B cell (primary cell): ENCODE measurements at regions not wholly inside any gene's neighbourhood (a gene's known extent, or its start where the extent isn't known, plus 50 kb on each side); places are given as distances from the start of the nearest gene placed in this dataset.

ENCODE experiments used
- ATAC-seq: fragments of 200-7000 bp; cut with Tn5 transposase; one replicate; pipeline ENCODE4 v1.10.0; 2021; ENCODE audit warnings: low read depth, mild to moderate bottlenecking, moderate number of reproducible peaks, moderate library complexity
- CTCF ChIA-PET: fragments of 350-600 bp; sonication (Branson Sonifier 250); formaldehyde crosslinking; loops from one replicate; lab custom pipeline; 2021; ENCODE audit warnings: antibody characterized with exemption, inconsistent platforms; lab: Charles Lee
- POLR2A ChIA-PET: fragments of 350-600 bp; sonication (Branson Sonifier 250); formaldehyde crosslinking; loops from one replicate; lab custom pipeline; 2021; ENCODE audit warnings: antibody characterized with exemption; lab: Charles Lee
- DNase-seq: peaks from one replicate; pipeline ENCODE4 v3.0.0; 2013
- H2AFZ ChIP-seq: 2 replicates; pipeline ENCODE4 v1.6.1; 2012; ENCODE audit warnings: mild to moderate bottlenecking, low read depth, low read length; ENCODE audit not compliant: insufficient read depth, poor library complexity, severe bottlenecking
- H3K27ac ChIP-seq, 2 donors: 1 replicate in 1 of 2; 2 replicates in 1 of 2; pipeline ENCODE4 v1.5.1; 2012 to 2013; ENCODE audit warnings: low read length in 2 of 2, mild to moderate bottlenecking in 2 of 2, moderate library complexity in 1 of 2
- H3K27me3 ChIP-seq, 4 experiments: fragments of 200-600 bp in 1 of 4; sonication (generic) in 1 of 4; replicated peaks in 1 of 4; 1 replicate in 2 of 4; 2 replicates in 2 of 4; pipeline versions ENCODE4 v1.6.1 to v1.7.0; 2013 to 2016; ENCODE audit warnings: low read length in 3 of 4, mild to moderate bottlenecking in 2 of 4, mixed read lengths in 1 of 4, moderate library complexity in 1 of 4; ENCODE audit not compliant: insufficient read depth in 4 of 4, control insufficient read depth in 3 of 4; ENCODE audit errors: control extremely low read depth in 1 of 4
- H3K36me3 ChIP-seq, 2 experiments: replicated peaks in 1 of 2; 1 replicate in 1 of 2; 2 replicates in 1 of 2; pipeline versions ENCODE4 v1.6.1 to v1.7.1; 2013; ENCODE audit warnings: low read length in 1 of 2; ENCODE audit not compliant: insufficient read depth in 2 of 2, control insufficient read depth in 1 of 2; ENCODE audit errors: control extremely low read depth in 1 of 2, extremely low read depth in 1 of 2
- H3K4me1 ChIP-seq, 2 donors: fragments of 200-600 bp in 1 of 2; sonication (generic) in 1 of 2; 1 replicate in 1 of 2; 2 replicates in 1 of 2; pipeline versions ENCODE4 v1.5.1 to v1.6.1; 2013 to 2017; ENCODE audit warnings: low read length in 2 of 2; ENCODE audit not compliant: control insufficient read depth in 2 of 2, insufficient read depth in 2 of 2
- H3K4me2 ChIP-seq: replicated peaks from 2 replicates; pipeline ENCODE3; 2012; ENCODE audit warnings: mild to moderate bottlenecking, low read depth, low read length; ENCODE audit not compliant: poor library complexity, severe bottlenecking
- H3K4me3 ChIP-seq, 5 experiments: fragments of 200-600 bp in 1 of 5; sonication (generic) in 1 of 5; 1 replicate in 3 of 5; 2 replicates in 2 of 5; pipeline versions ENCODE4 v1.5.1 to v1.7.0; 2011 to 2016; ENCODE audit warnings: low read length in 4 of 5, mild to moderate bottlenecking in 4 of 5, low read depth in 2 of 5, control low read depth in 1 of 5, moderate library complexity in 1 of 5; ENCODE audit not compliant: insufficient read depth in 1 of 5; ENCODE audit errors: control extremely low read depth in 1 of 5, extremely low read depth in 1 of 5
- H3K79me2 ChIP-seq: fragments of 200-600 bp; sonication (generic); one replicate; pipeline ENCODE4 v1.6.0; 2016; ENCODE audit warnings: low read length; ENCODE audit not compliant: control insufficient read depth, insufficient read depth
- H3K9ac ChIP-seq: fragments of 200-600 bp; sonication (generic); 2 replicates; pipeline ENCODE4 v1.6.1; 2017; ENCODE audit warnings: mild to moderate bottlenecking, low read length, moderate library complexity
- H3K9me3 ChIP-seq, 3 donors: one replicate each; pipeline versions ENCODE4 v1.6.1 to v1.7.1; 2013; ENCODE audit warnings: low read length in 2 of 3; ENCODE audit not compliant: control insufficient read depth in 2 of 3, insufficient read depth in 1 of 3; ENCODE audit errors: control extremely low read depth in 1 of 3
- H4K20me1 ChIP-seq: 2 replicates; pipeline ENCODE4 v1.6.0; 2012; ENCODE audit warnings: mild to moderate bottlenecking, low read length; ENCODE audit not compliant: insufficient read depth, control insufficient read depth, poor library complexity, severe bottlenecking
- H3K27ac Mint-ChIP-seq: one replicate; pipeline ENCODE4 v1.8.0; 2021; ENCODE audit warnings: mixed read lengths
- H3K27me3 Mint-ChIP-seq: one replicate; pipeline ENCODE4 v1.8.0; 2021; ENCODE audit warnings: mixed read lengths
- H3K4me1 Mint-ChIP-seq: one replicate; pipeline ENCODE4 v1.8.0; 2021; ENCODE audit warnings: mixed read lengths
- H3K4me3 Mint-ChIP-seq: one replicate; pipeline ENCODE4 v1.8.0; 2021; ENCODE audit warnings: mixed read lengths
- H3K9me3 Mint-ChIP-seq: one replicate; pipeline ENCODE4 v1.8.0; 2022; ENCODE audit warnings: mixed read lengths; ENCODE audit not compliant: insufficient read depth
- EZH2 ChIP-seq: IDR thresholded peaks from 2 replicates; pipeline ENCODE4 v1.6.1; 2012; ENCODE audit warnings: borderline replicate concordance, low read depth, mild to moderate bottlenecking, moderate library complexity, low read length; ENCODE audit not compliant: insufficient read depth, poor library complexity, severe bottlenecking
- WGBS: methylation state at CpG from one replicate; pipeline ENCODE4 v1.1.5; 2013; ENCODE audit warnings: missing lambda C conversion rate; ENCODE audit not compliant: insufficient coverage; 5-methylcytosine and 5-hydroxymethylcytosine counted together
- intact Hi-C: fragments of 100-400 bp; cut with micrococcal nuclease; formaldehyde crosslinking; loops from one replicate; pipeline ENCODE4 v1.10.0; 2022
- TF ChIP-seq, protein P1 (sequence below): fragments of 200-600 bp; IDR thresholded peaks from one replicate; pipeline ENCODE4 v1.8.0; 2022; ENCODE audit warnings: antibody characterized with exemption, mild to moderate bottlenecking

DNA sequence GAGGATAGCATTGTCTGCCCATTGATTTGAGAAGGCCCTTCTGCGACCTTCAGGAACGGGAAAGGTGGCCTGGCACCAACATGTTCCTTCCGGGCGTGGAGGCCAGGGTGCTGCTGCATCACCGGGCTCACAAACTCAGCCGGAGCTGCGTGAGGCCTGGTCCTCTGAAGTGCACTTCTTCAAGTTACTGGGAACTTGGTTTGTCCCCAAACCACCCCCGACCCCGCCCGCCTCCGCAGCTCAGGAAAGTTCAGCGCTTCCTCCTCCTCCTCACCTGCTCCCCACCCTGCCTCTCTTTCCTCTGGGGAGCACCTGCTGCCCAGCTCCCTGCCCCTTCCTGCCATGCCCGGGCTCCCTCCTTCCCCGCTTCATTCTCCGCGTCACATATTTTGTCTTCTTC, 116.0 kb upstream of the LRPAP1 start:
- intact Hi-C loops, result no loop called here
- H3K4me1 ChIP-seq, result no peaks in the 10 kb centered on the region
- POLR2A ChIA-PET, result no interaction called here
- TF ChIP-seq EZH2, result no peak
- TF ChIP-seq, protein P1, sequence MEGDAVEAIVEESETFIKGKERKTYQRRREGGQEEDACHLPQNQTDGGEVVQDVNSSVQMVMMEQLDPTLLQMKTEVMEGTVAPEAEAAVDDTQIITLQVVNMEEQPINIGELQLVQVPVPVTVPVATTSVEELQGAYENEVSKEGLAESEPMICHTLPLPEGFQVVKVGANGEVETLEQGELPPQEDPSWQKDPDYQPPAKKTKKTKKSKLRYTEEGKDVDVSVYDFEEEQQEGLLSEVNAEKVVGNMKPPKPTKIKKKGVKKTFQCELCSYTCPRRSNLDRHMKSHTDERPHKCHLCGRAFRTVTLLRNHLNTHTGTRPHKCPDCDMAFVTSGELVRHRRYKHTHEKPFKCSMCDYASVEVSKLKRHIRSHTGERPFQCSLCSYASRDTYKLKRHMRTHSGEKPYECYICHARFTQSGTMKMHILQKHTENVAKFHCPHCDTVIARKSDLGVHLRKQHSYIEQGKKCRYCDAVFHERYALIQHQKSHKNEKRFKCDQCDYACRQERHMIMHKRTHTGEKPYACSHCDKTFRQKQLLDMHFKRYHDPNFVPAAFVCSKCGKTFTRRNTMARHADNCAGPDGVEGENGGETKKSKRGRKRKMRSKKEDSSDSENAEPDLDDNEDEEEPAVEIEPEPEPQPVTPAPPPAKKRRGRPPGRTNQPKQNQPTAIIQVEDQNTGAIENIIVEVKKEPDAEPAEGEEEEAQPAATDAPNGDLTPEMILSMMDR, result no peak
- no peak overlapping the region for H3K9ac ChIP-seq
- H3K4me3 Mint-ChIP-seq, result no peak overlapping the region
- no peaks in the 10 kb centered on the region for H3K27me3 ChIP-seq
- H3K27ac ChIP-seq, result no peak overlapping the region
- H3K27ac Mint-ChIP-seq, result no peak overlapping the region
- H3K27me3 Mint-ChIP-seq, result peaks cover 13% of the 10 kb centered on the region
- no peaks in the 10 kb centered on the region for H4K20me1 ChIP-seq
- WGBS, result 82% methylated on average over 16 of the region's 16 CpGs
- H3K4me1 Mint-ChIP-seq, result no peaks in the 10 kb centered on the region
- no peaks in the 10 kb centered on the region for H3K9me3 ChIP-seq
- H3K4me2 ChIP-seq, result no peak overlapping the region
- H3K4me3 ChIP-seq, result no peak overlapping the region
- DNase-seq, result no peak
- H3K36me3 ChIP-seq, result no peaks in the 10 kb centered on the region
- no peak overlapping the region for H2AFZ ChIP-seq
- H3K9me3 Mint-ChIP-seq, result no peaks in the 10 kb centered on the region
- CTCF ChIA-PET, result no interaction called here
- H3K79me2 ChIP-seq, result no peaks in the 10 kb centered on the region
- ATAC-seq, result no peak

DNA sequence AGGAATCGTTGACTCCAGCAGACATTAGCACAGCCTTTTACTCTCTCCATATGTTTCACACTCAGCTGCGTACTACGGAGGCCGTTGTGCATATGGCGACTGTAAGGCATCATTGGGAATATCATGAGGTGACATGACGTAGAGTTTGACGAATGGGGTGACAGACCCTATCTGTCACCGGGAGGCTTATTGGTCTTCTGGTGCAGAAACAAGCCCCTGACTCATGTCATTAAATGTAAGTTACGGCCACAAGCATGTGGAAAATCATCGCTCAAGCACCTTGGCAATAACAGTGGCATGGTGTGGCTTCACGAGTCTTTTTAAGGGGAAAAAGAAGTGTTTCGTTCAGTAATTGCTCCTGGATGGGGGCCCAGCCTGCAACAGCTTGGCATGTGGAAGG, 115.2 kb upstream of the LRPAP1 start:
- no peaks in the 10 kb centered on the region for H3K4me1 Mint-ChIP-seq
- CTCF ChIA-PET, result no interaction called here
- H3K9me3 ChIP-seq, result no peaks in the 10 kb centered on the region
- no peak for ATAC-seq
- H3K27ac ChIP-seq, result no peak overlapping the region
- H4K20me1 ChIP-seq, result no peaks in the 10 kb centered on the region
- H3K36me3 ChIP-seq, result no peaks in the 10 kb centered on the region
- no peak overlapping the region for H2AFZ ChIP-seq
- H3K4me3 ChIP-seq, result no peak overlapping the region
- no peaks in the 10 kb centered on the region for H3K27me3 ChIP-seq
- peaks cover 13% of the 10 kb centered on the region for H3K27me3 Mint-ChIP-seq
- no peaks in the 10 kb centered on the region for H3K79me2 ChIP-seq
- intact Hi-C loops, result no loop called here
- H3K27ac Mint-ChIP-seq, result no peak overlapping the region
- H3K4me3 Mint-ChIP-seq, result no peak overlapping the region
- DNase-seq, result no peak
- 89% methylated on average over 4 of the region's 12 CpGs for WGBS
- H3K9me3 Mint-ChIP-seq, result no peaks in the 10 kb centered on the region
- no peak overlapping the region for H3K9ac ChIP-seq
- no peaks in the 10 kb centered on the region for H3K4me1 ChIP-seq
- POLR2A ChIA-PET, result no interaction called here
- TF ChIP-seq EZH2, result no peak
- TF ChIP-seq, protein P1, result no peak
- no peak overlapping the region for H3K4me2 ChIP-seq
